Thyroid gland (tissue), 4 donors: ENCODE measurements at regions not wholly inside any gene's neighbourhood (a gene's known extent, or its start where the extent isn't known, plus 50 kb on each side); places are given as distances from the start of the nearest gene placed in this dataset.
"Not testable (repeated sequence)": the region's sequence is repeated elsewhere in the genome, so short reads cannot be mapped to it uniquely, and the experiment has no call there.

Experiments
- DNase-seq, 2 donors: peaks; one replicate each; pipeline ENCODE4 v3.0.0-alpha.2; 2019
- H3K27ac ChIP-seq, 3 donors: fragments of 200-600 bp; sonication (generic); 1 replicate in 2 of 3; 2 replicates in 1 of 3; pipeline ENCODE4 v1.5.1; 2016 to 2019; ENCODE audit warnings: mild to moderate bottlenecking in 1 of 3, moderate library complexity in 1 of 3
- H3K27me3 ChIP-seq: fragments of 200-600 bp; sonication (generic); one replicate; pipeline ENCODE4 v1.5.1; 2019
- H3K36me3 ChIP-seq, 2 donors: fragments of 200-600 bp; sonication (generic); one replicate each; pipeline ENCODE4 v1.5.1; 2016 to 2019
- H3K4me1 ChIP-seq, 2 donors: fragments of 200-600 bp; sonication (generic); one replicate each; pipeline ENCODE4 v1.5.1; 2017 to 2019
- H3K4me3 ChIP-seq, 3 donors: fragments of 200-600 bp; sonication (generic); replicated peaks in 1 of 3; 1 replicate in 2 of 3; 2 replicates in 1 of 3; pipeline ENCODE4 v1.5.1; 2016; ENCODE audit warnings: mild to moderate bottlenecking in 1 of 3
- H3K9me3 ChIP-seq: fragments of 200-600 bp; sonication (generic); one replicate; pipeline ENCODE4 v1.5.1; 2017
- WGBS, 2 donors: methylation state at CpG; one replicate each; pipeline ENCODE4 v1.1.5; 2017; 5-methylcytosine and 5-hydroxymethylcytosine counted together
- intact Hi-C: fragments of 100-400 bp; cut with DNase I; formaldehyde crosslinking; loops from one replicate; pipeline ENCODE4 v1.15.1; 2023

GRCh38 chr15:30688684-30689083 lies 62.8 kb downstream of the ARHGAP11B start:
- DNase-seq, H3K36me3 ChIP-seq, H3K4me1 ChIP-seq, H3K9me3 ChIP-seq, intact Hi-C loops, H3K27me3 ChIP-seq, H3K27ac ChIP-seq, H3K4me3 ChIP-seq: not testable (repeated sequence)
- 94 to 96% methylated on average over 5 of the region's 5 CpGs for WGBS, 2 donors

- H3K27ac ChIP-seq, intact Hi-C loops, H3K9me3 ChIP-seq, H3K36me3 ChIP-seq, H3K4me1 ChIP-seq, H3K27me3 ChIP-seq, H3K4me3 ChIP-seq: not testable (repeated sequence)
- DNase-seq, result peak in 1 of 2 donors; percentile 9
- WGBS, 2 donors, result 81 to 94% methylated on average over 2 of the region's 2 CpGs
Observed at GRCh38 chr15:30690153-30690552, 64.2 kb downstream of the ARHGAP11B start.

- H3K9me3 ChIP-seq, H3K27ac ChIP-seq, intact Hi-C loops, H3K36me3 ChIP-seq, H3K4me1 ChIP-seq, H3K27me3 ChIP-seq, DNase-seq, H3K4me3 ChIP-seq: not testable (repeated sequence)
- WGBS, 2 donors, result 67% methylated on average over 1 of the region's 3 CpGs; no CpG with 5 or more reads in 1 of the 2 donors
Observed at GRCh38 chr15:30695811-30696210, 69.9 kb downstream of the ARHGAP11B start.

GRCh38 chr15:30696439-30697314 lies 70.7 kb downstream of the ARHGAP11B start:
- H3K4me1 ChIP-seq, H3K4me3 ChIP-seq, H3K27ac ChIP-seq, DNase-seq, H3K27me3 ChIP-seq, intact Hi-C loops, H3K36me3 ChIP-seq, H3K9me3 ChIP-seq: not testable (repeated sequence)
- 83 to 100% methylated on average over 6 to 7 of the region's 15 CpGs for WGBS, 2 donors

- intact Hi-C loops, DNase-seq, H3K9me3 ChIP-seq, H3K36me3 ChIP-seq, H3K4me3 ChIP-seq, H3K27me3 ChIP-seq, H3K27ac ChIP-seq, H3K4me1 ChIP-seq: not testable (repeated sequence)
- 75 to 89% methylated on average over 2 to 3 of the region's 3 CpGs for WGBS, 2 donors
Observed at GRCh38 chr15:30697315-30697685, 71.4 kb downstream of the ARHGAP11B start.

GRCh38 chr15:30700006-30700597 lies 74.2 kb downstream of the ARHGAP11B start:
- H3K4me1 ChIP-seq, intact Hi-C loops, H3K27ac ChIP-seq, H3K9me3 ChIP-seq, H3K36me3 ChIP-seq, H3K27me3 ChIP-seq, H3K4me3 ChIP-seq, DNase-seq: not testable (repeated sequence)
- 79 to 89% methylated on average over 3 to 4 of the region's 7 CpGs for WGBS, 2 donors

GRCh38 chr15:30707976-30708685 lies 82.2 kb downstream of the ARHGAP11B start:
- H3K4me1 ChIP-seq, H3K27me3 ChIP-seq, H3K4me3 ChIP-seq, H3K36me3 ChIP-seq, intact Hi-C loops, DNase-seq, H3K27ac ChIP-seq, H3K9me3 ChIP-seq: not testable (repeated sequence)
- WGBS, 2 donors, result 83 to 86% methylated on average over 9 of the region's 9 CpGs

GRCh38 chr15:30708809-30709208 lies 82.9 kb downstream of the ARHGAP11B start:
- H3K27ac ChIP-seq, DNase-seq, H3K27me3 ChIP-seq, H3K36me3 ChIP-seq, H3K4me3 ChIP-seq, H3K9me3 ChIP-seq, intact Hi-C loops, H3K4me1 ChIP-seq: not testable (repeated sequence)
- 93 to 100% methylated on average over 1 to 2 of the region's 7 CpGs for WGBS, 2 donors

GRCh38 chr15:30718038-30718643 lies 92.2 kb downstream of the ARHGAP11B start:
- H3K27ac ChIP-seq, H3K27me3 ChIP-seq, H3K4me3 ChIP-seq, H3K9me3 ChIP-seq, H3K4me1 ChIP-seq, H3K36me3 ChIP-seq, DNase-seq, intact Hi-C loops: not testable (repeated sequence)
- 90 to 94% methylated on average over 5 to 7 of the region's 7 CpGs for WGBS, 2 donors

GRCh38 chr15:30719363-30719762 lies 93.4 kb downstream of the ARHGAP11B start:
- H3K4me1 ChIP-seq, DNase-seq, H3K36me3 ChIP-seq, H3K9me3 ChIP-seq, H3K4me3 ChIP-seq, H3K27ac ChIP-seq, intact Hi-C loops, H3K27me3 ChIP-seq: not testable (repeated sequence)
- WGBS, 2 donors, result 54 to 78% methylated on average over 5 of the region's 5 CpGs

- H3K27me3 ChIP-seq, H3K4me1 ChIP-seq, H3K4me3 ChIP-seq, H3K27ac ChIP-seq, intact Hi-C loops, DNase-seq, H3K36me3 ChIP-seq, H3K9me3 ChIP-seq: not testable (repeated sequence)
- 79 to 88% methylated on average over 2 of the region's 3 CpGs for WGBS, 2 donors
Observed at GRCh38 chr15:30720825-30721224, 94.9 kb downstream of the ARHGAP11B start.

GRCh38 chr15:30721529-30721928 lies 95.6 kb downstream of the ARHGAP11B start:
- H3K4me3 ChIP-seq, DNase-seq, H3K9me3 ChIP-seq, H3K27me3 ChIP-seq, H3K27ac ChIP-seq, H3K36me3 ChIP-seq, H3K4me1 ChIP-seq, intact Hi-C loops: not testable (repeated sequence)
- WGBS, 2 donors, result 41 to 47% methylated on average over 2 of the region's 2 CpGs
